Stimulated activated memory B cell treated with anti-CD40 and anti-IgM and Interleukin-4, amounts not matched to agents 10 μg/mL and 1 μg/mL and 100 μg/mL, for 72 hours (primary cell): ENCODE measurements at regions not wholly inside any gene's neighbourhood (a gene's known extent, or its start where the extent isn't known, plus 50 kb on each side); places are given as distances from the start of the nearest gene placed in this dataset.
A peak's percentile ranks its signal among the peaks of the same experiment; 100 is the strongest.

Experiments
- ATAC-seq: fragments of 150-1000 bp; cut with Tn5 transposase; 2 replicates; pipeline ENCODE4 v1.10.0; 2021
- H3K27ac Mint-ChIP-seq: one replicate; pipeline ENCODE4 v1.8.0; 2022; ENCODE audit warnings: mild to moderate bottlenecking, mixed read lengths
- H3K27me3 Mint-ChIP-seq: one replicate; pipeline ENCODE4 v1.8.0; 2022; ENCODE audit warnings: mixed read lengths
- H3K36me3 Mint-ChIP-seq: one replicate; pipeline ENCODE4 v1.8.0; 2022; ENCODE audit warnings: mixed read lengths
- H3K4me1 Mint-ChIP-seq: one replicate; pipeline ENCODE4 v1.8.0; 2022; ENCODE audit warnings: mixed read lengths
- H3K4me3 Mint-ChIP-seq: one replicate; pipeline ENCODE4 v1.8.0; 2022; ENCODE audit warnings: mild to moderate bottlenecking, moderate library complexity, mixed read lengths
- H3K9me3 Mint-ChIP-seq: one replicate; pipeline ENCODE4 v1.8.0; 2022; ENCODE audit warnings: mixed read lengths

GRCh38 chr18:56246916-56247315, 391.5 kb downstream of the TXNL1 start:
- no peak overlapping the region for H3K4me3 Mint-ChIP-seq
- no peak for ATAC-seq
- no peaks in the 10 kb centered on the region for H3K27me3 Mint-ChIP-seq
- H3K9me3 Mint-ChIP-seq = no peaks in the 10 kb centered on the region
- peak overlapping the region; percentile 87 for H3K27ac Mint-ChIP-seq
- H3K36me3 Mint-ChIP-seq = no peaks in the 10 kb centered on the region
- H3K4me1 Mint-ChIP-seq = peaks cover 36% of the 10 kb centered on the region

GRCh38 chr18:56245866-56246580, 392.4 kb downstream of the TXNL1 start:
- ATAC-seq = no peak

GRCh38 chr18:56240405-56240804, 398.0 kb downstream of the TXNL1 start:
- Mint-ChIP-seq H3K4me1 (peaks cover 23% of the 10 kb centered on the region), H3K4me3 (no peak overlapping the region), H3K9me3 (no peaks in the 10 kb centered on the region), H3K27ac (no peak overlapping the region), H3K27me3 (no peaks in the 10 kb centered on the region), H3K36me3 (no peaks in the 10 kb centered on the region)
- ATAC-seq = no peak

More at GRCh38 chr18:56245866-56246580, 392.4 kb downstream of the TXNL1 start:
- Mint-ChIP-seq H3K4me1 (peaks cover 36% of the 10 kb centered on the region), H3K36me3 (no peaks in the 10 kb centered on the region), H3K4me3 (no peak overlapping the region), H3K9me3 (no peaks in the 10 kb centered on the region), H3K27me3 (no peaks in the 10 kb centered on the region), H3K27ac (peak overlapping the region; percentile 21)

- Mint-ChIP-seq H3K27me3 (no peaks in the 10 kb centered on the region), H3K4me1 (peaks cover 30% of the 10 kb centered on the region), H3K4me3 (no peak overlapping the region), H3K9me3 (no peaks in the 10 kb centered on the region), H3K36me3 (no peaks in the 10 kb centered on the region), H3K27ac (no peak overlapping the region)
- no peak for ATAC-seq
These were observed 399.8 kb downstream of the TXNL1 start for GRCh38 chr18:56238576-56238975.

GRCh38 chr18:56235481-56236013, 402.8 kb downstream of the TXNL1 start:
- H3K27me3 Mint-ChIP-seq = no peaks in the 10 kb centered on the region
- H3K9me3 Mint-ChIP-seq = peaks cover 13% of the 10 kb centered on the region
- ATAC-seq = peak; percentile 97
- H3K36me3 Mint-ChIP-seq = peaks cover 2% of the 10 kb centered on the region
- H3K4me3 Mint-ChIP-seq = peak overlapping the region; percentile 5
- H3K4me1 Mint-ChIP-seq = peaks cover 30% of the 10 kb centered on the region
- H3K27ac Mint-ChIP-seq = peak overlapping the region; percentile 52

GRCh38 chr18:56235071-56235470, 403.3 kb downstream of the TXNL1 start:
- Mint-ChIP-seq H3K9me3 (peaks cover 17% of the 10 kb centered on the region), H3K4me1 (peaks cover 30% of the 10 kb centered on the region), H3K36me3 (peaks cover 6% of the 10 kb centered on the region), H3K27me3 (no peaks in the 10 kb centered on the region), H3K4me3 (peak overlapping the region; percentile 8), H3K27ac (peak overlapping the region; percentile 52)
- ATAC-seq = peak; percentile 86

- H3K9me3 Mint-ChIP-seq = peaks cover 22% of the 10 kb centered on the region
- no peak overlapping the region for H3K4me3 Mint-ChIP-seq
- ATAC-seq = no peak
- H3K27me3 Mint-ChIP-seq = no peaks in the 10 kb centered on the region
- no peak overlapping the region for H3K27ac Mint-ChIP-seq
- H3K4me1 Mint-ChIP-seq = peaks cover 30% of the 10 kb centered on the region
- H3K36me3 Mint-ChIP-seq = peaks cover 11% of the 10 kb centered on the region
These were observed 404.8 kb downstream of the TXNL1 start for GRCh38 chr18:56233595-56233994.

GRCh38 chr18:56226025-56226424, 412.4 kb downstream of the TXNL1 start:
- H3K27ac Mint-ChIP-seq = no peak overlapping the region
- H3K4me3 Mint-ChIP-seq = no peak overlapping the region
- peaks cover 15% of the 10 kb centered on the region for H3K9me3 Mint-ChIP-seq
- H3K27me3 Mint-ChIP-seq = no peaks in the 10 kb centered on the region
- H3K4me1 Mint-ChIP-seq = peaks cover 7% of the 10 kb centered on the region
- no peak for ATAC-seq
- peaks cover 11% of the 10 kb centered on the region for H3K36me3 Mint-ChIP-seq

GRCh38 chr18:56224669-56225561, 413.5 kb downstream of the TXNL1 start:
- peaks cover 3% of the 10 kb centered on the region for H3K36me3 Mint-ChIP-seq
- no peak overlapping the region for H3K4me3 Mint-ChIP-seq
- no peak for ATAC-seq
- H3K27ac Mint-ChIP-seq = no peak overlapping the region
- H3K4me1 Mint-ChIP-seq = peaks cover 7% of the 10 kb centered on the region
- H3K27me3 Mint-ChIP-seq = no peaks in the 10 kb centered on the region
- peaks cover 7% of the 10 kb centered on the region for H3K9me3 Mint-ChIP-seq

- H3K9me3 Mint-ChIP-seq = no peaks in the 10 kb centered on the region
- H3K27me3 Mint-ChIP-seq = no peaks in the 10 kb centered on the region
- no peak overlapping the region for H3K4me3 Mint-ChIP-seq
- no peak for ATAC-seq
- no peak overlapping the region for H3K27ac Mint-ChIP-seq
- no peaks in the 10 kb centered on the region for H3K4me1 Mint-ChIP-seq
- H3K36me3 Mint-ChIP-seq = no peaks in the 10 kb centered on the region
These were observed 417.0 kb downstream of the TXNL1 start for GRCh38 chr18:56221195-56222065.

GRCh38 chr18:56217406-56217805, 421.0 kb downstream of the TXNL1 start:
- Mint-ChIP-seq H3K27ac (no peak overlapping the region), H3K4me1 (no peaks in the 10 kb centered on the region), H3K9me3 (no peaks in the 10 kb centered on the region), H3K4me3 (no peak overlapping the region), H3K27me3 (no peaks in the 10 kb centered on the region), H3K36me3 (no peaks in the 10 kb centered on the region)
- no peak for ATAC-seq

- no peak for ATAC-seq
These were observed 423.7 kb downstream of the TXNL1 start for GRCh38 chr18:56214706-56215105.

GRCh38 chr18:56210520-56210919, 427.9 kb downstream of the TXNL1 start:
- peaks cover 13% of the 10 kb centered on the region for H3K4me1 Mint-ChIP-seq
- no peaks in the 10 kb centered on the region for H3K9me3 Mint-ChIP-seq
- H3K27ac Mint-ChIP-seq = no peak overlapping the region
- no peak for ATAC-seq
- H3K36me3 Mint-ChIP-seq = no peaks in the 10 kb centered on the region
- H3K27me3 Mint-ChIP-seq = no peaks in the 10 kb centered on the region
- no peak overlapping the region for H3K4me3 Mint-ChIP-seq

More at GRCh38 chr18:56214706-56215105, 423.7 kb downstream of the TXNL1 start:
- H3K4me3 Mint-ChIP-seq = no peak overlapping the region
- H3K36me3 Mint-ChIP-seq = no peaks in the 10 kb centered on the region
- no peaks in the 10 kb centered on the region for H3K27me3 Mint-ChIP-seq
- H3K9me3 Mint-ChIP-seq = no peaks in the 10 kb centered on the region
- no peak overlapping the region for H3K27ac Mint-ChIP-seq
- H3K4me1 Mint-ChIP-seq = peaks cover 6% of the 10 kb centered on the region

GRCh38 chr18:56207989-56208388, 430.4 kb downstream of the TXNL1 start:
- Mint-ChIP-seq H3K36me3 (peaks cover 4% of the 10 kb centered on the region), H3K4me1 (peaks cover 13% of the 10 kb centered on the region), H3K4me3 (no peak overlapping the region), H3K27me3 (no peaks in the 10 kb centered on the region), H3K27ac (no peak overlapping the region), H3K9me3 (peaks cover 6% of the 10 kb centered on the region)
- ATAC-seq = no peak

GRCh38 chr18:56204052-56204451, 434.3 kb downstream of the TXNL1 start:
- no peak overlapping the region for H3K27ac Mint-ChIP-seq
- peaks cover 6% of the 10 kb centered on the region for H3K4me1 Mint-ChIP-seq
- H3K27me3 Mint-ChIP-seq = no peaks in the 10 kb centered on the region
- no peak for ATAC-seq
- H3K9me3 Mint-ChIP-seq = peaks cover 6% of the 10 kb centered on the region
- H3K4me3 Mint-ChIP-seq = no peak overlapping the region
- peaks cover 4% of the 10 kb centered on the region for H3K36me3 Mint-ChIP-seq
